K562 (cell line): ENCODE measurements at regions not wholly inside any gene's neighbourhood (a gene's known extent, or its start where the extent isn't known, plus 50 kb on each side); places are given as distances from the start of the nearest gene placed in this dataset.

Source experiments
- ATAC-seq: fragments of 200-7000 bp; cut with Tn5 transposase; 3 replicates; pipeline ENCODE4 v1.9.1; 2020; ENCODE audit warnings: moderate library complexity
- BruUV-seq: library from RNA; stranded (reverse); fragments of 400-500 nt; replicated peaks from 2 replicates; lab custom pipeline; 2021; lab: Mats Ljungman, UMichigan
- CTCF ChIA-PET: fragments of 300-600 bp; formaldehyde crosslinking; extraction: SDS; loops from one replicate; lab custom pipeline; 2021; ENCODE audit warnings: low intra/inter-chr PET ratio; lab: Yijun Ruan, JAX
- POLR2A ChIA-PET: fragments of 300-600, 350-650 bp; sonication (Branson Sonifier 250); formaldehyde crosslinking; extraction: SDS; loops from one replicate; lab custom pipeline; 2021; ENCODE audit warnings: antibody characterized with exemption, inconsistent platforms; lab: Yijun Ruan, JAX
- DNase-seq, 4 experiments: peaks; one replicate each; pipeline versions ENCODE4 v3.0.0 to v3.0.0-alpha.2; 2011 to 2018; ENCODE audit warnings: low spot score in 3 of 4, mixed read lengths in 3 of 4; ENCODE audit errors: extremely low read depth in 1 of 4
- FAIRE-seq: peaks from 2 replicates; lab custom pipeline; 2011; peaks lifted over from hg19 to GRCh38; lab: Jason Lieb, UNC
- H2AFZ ChIP-seq: 2 replicates; pipeline ENCODE4 v1.6.0; 2011; ENCODE audit warnings: low read depth, low read length, control low read depth, inconsistent platforms
- H3K27ac ChIP-seq: fragments of 200-600 bp; 3 replicates; pipeline ENCODE4 v1.8.0; 2011; ENCODE audit warnings: low read depth, mild to moderate bottlenecking, control low read depth, inconsistent platforms, low read length, moderate library complexity, mixed read lengths; ENCODE audit errors: extremely low read depth
- H3K27me3 ChIP-seq, 2 experiments: fragments of 300-600 bp in 1 of 2; 2 replicates in 1 of 2; 3 replicates in 1 of 2; pipeline versions ENCODE4 v1.6.0 to v1.8.0; 2011; ENCODE audit warnings: inconsistent platforms in 2 of 2, low read length in 2 of 2, mild to moderate bottlenecking in 1 of 2, mixed read lengths in 1 of 2, moderate library complexity in 1 of 2; ENCODE audit not compliant: control insufficient read depth in 2 of 2, insufficient read depth in 2 of 2
- H3K36me3 ChIP-seq: fragments of 300-600 bp; 3 replicates; pipeline ENCODE4 v1.8.0; 2011; ENCODE audit warnings: mild to moderate bottlenecking, low read length, inconsistent platforms; ENCODE audit not compliant: control insufficient read depth, insufficient read depth
- H3K4me1 ChIP-seq, 2 experiments: fragments of 200-600 bp in 1 of 2; replicated peaks in 1 of 2; 2 replicates in 1 of 2; 3 replicates in 1 of 2; pipeline versions ENCODE4 v1.5.1 to v1.8.0; 2011; ENCODE audit warnings: inconsistent platforms in 2 of 2, low read length in 2 of 2, mild to moderate bottlenecking in 1 of 2, mixed read lengths in 1 of 2, moderate library complexity in 1 of 2; ENCODE audit not compliant: control insufficient read depth in 2 of 2, insufficient read depth in 2 of 2
- H3K4me2 ChIP-seq: 2 replicates; pipeline ENCODE4 v1.6.1; 2011; ENCODE audit warnings: low read length, control low read depth, inconsistent platforms, mixed read lengths; ENCODE audit not compliant: insufficient read depth
- H3K4me3 ChIP-seq: fragments of 200-600 bp; sonication (generic), shearing (Covaris generic); 2 replicates; pipeline ENCODE4 v1.5.1; 2016; ENCODE audit warnings: control low read depth, inconsistent platforms
- H3K79me2 ChIP-seq: fragments of 200-600 bp; 3 replicates; pipeline ENCODE4 v1.8.0; 2011; ENCODE audit warnings: low read length, inconsistent platforms; ENCODE audit not compliant: control insufficient read depth, insufficient read depth
- H3K9ac ChIP-seq, 2 experiments: 2 replicates each; pipeline versions ENCODE4 v1.6.0 to v1.6.1; 2011; ENCODE audit warnings: low read depth in 2 of 2, low read length in 2 of 2, control low read depth in 1 of 2, inconsistent platforms in 1 of 2, mild to moderate bottlenecking in 1 of 2, mixed read lengths in 1 of 2; ENCODE audit not compliant: insufficient read depth in 1 of 2
- H3K9me1 ChIP-seq: one replicate; pipeline ENCODE4 v1.6.0; 2011; ENCODE audit warnings: inconsistent platforms, mild to moderate bottlenecking, low read length, moderate library complexity; ENCODE audit not compliant: control insufficient read depth, insufficient read depth
- H3K9me3 ChIP-seq: replicated peaks from 2 replicates; pipeline ENCODE4 v1.5.1; 2011; ENCODE audit warnings: low read depth, low read length, inconsistent platforms; ENCODE audit not compliant: control insufficient read depth, insufficient read depth
- H4K20me1 ChIP-seq: replicated peaks from 2 replicates; pipeline ENCODE4 v1.6.1; 2011; ENCODE audit warnings: low read length, inconsistent platforms, mixed read lengths; ENCODE audit not compliant: control insufficient read depth, insufficient read depth
- ATF1 ChIP-seq, 2 experiments: fragments of 450-650 bp in 1 of 2; IDR thresholded peaks; 2 replicates each; pipeline ENCODE4 v1.6.1; 2016; ENCODE audit warnings: missing compliant biosample characterization in 1 of 2, missing genetic modification characterization in 1 of 2
- BACH1 ChIP-seq: fragments of 200-800 bp; sonication (Bioruptor generic); IDR thresholded peaks from 2 replicates; pipeline ENCODE4 v1.6.1; 2016; ENCODE audit warnings: missing genetic modification characterization, missing compliant biosample characterization
- EGR1 ChIP-seq: fragments of 450-650 bp; conservative IDR thresholded peaks from 2 replicates; pipeline ENCODE4 v1.6.1; 2017; ENCODE audit warnings: mild to moderate bottlenecking
- ETS2 ChIP-seq: IDR thresholded peaks from 2 replicates; pipeline ENCODE4 v1.6.1; 2016; ENCODE audit warnings: borderline replicate concordance, missing genetic modification characterization, mild to moderate bottlenecking, moderate library complexity, missing compliant biosample characterization; ENCODE audit not compliant: poor library complexity, severe bottlenecking
- EZH2 ChIP-seq: IDR thresholded peaks from 2 replicates; pipeline ENCODE4 v1.6.1; 2012; ENCODE audit warnings: low read depth, mild to moderate bottlenecking, inconsistent platforms, low read length, borderline replicate concordance
- FOXM1 ChIP-seq, 2 experiments: fragments of 450-650 bp in 1 of 2; sonication (generic) in 1 of 2; formaldehyde crosslinking in 1 of 2; IDR thresholded peaks; 2 replicates each; pipeline versions ENCODE4 v1.6.1 to v1.9.0; 2017 to 2022; ENCODE audit warnings: low read depth in 2 of 2, mild to moderate bottlenecking in 2 of 2, missing genetic modification reagents in 1 of 2, moderate library complexity in 1 of 2
- GTF2A2 ChIP-seq: IDR thresholded peaks from 2 replicates; pipeline ENCODE4 v1.6.1; 2016; ENCODE audit warnings: mild to moderate bottlenecking, missing genetic modification characterization, missing compliant biosample characterization
- HMGN3 ChIP-seq: IDR thresholded peaks from 2 replicates; pipeline ENCODE4 v1.6.1; 2011; ENCODE audit warnings: borderline replicate concordance, low read depth, mild to moderate bottlenecking, mixed read lengths, low read length; ENCODE audit not compliant: insufficient read length; ENCODE audit errors: extremely low read depth
- PHB2 ChIP-seq: fragments of 450-650 bp; IDR thresholded peaks from 2 replicates; pipeline ENCODE4 v1.6.1; 2017; ENCODE audit warnings: low read depth
- POLR3A ChIP-seq: IDR thresholded peaks from 2 replicates; pipeline ENCODE4 v1.6.1; 2011; ENCODE audit warnings: borderline replicate concordance, mild to moderate bottlenecking, moderate library complexity; ENCODE audit not compliant: insufficient read length, insufficient read depth; ENCODE audit errors: extremely low read depth
- POU5F1 ChIP-seq: fragments of 150-350 bp; IDR thresholded peaks from 2 replicates; pipeline ENCODE4 v1.6.1; 2014; ENCODE audit warnings: borderline replicate concordance, low read length, low read depth, mild to moderate bottlenecking; ENCODE audit not compliant: partially characterized antibody
- RBM22 ChIP-seq: fragments of 200-400 bp; formaldehyde crosslinking; IDR thresholded peaks from 2 replicates; pipeline ENCODE4 v1.6.1; 2018; ENCODE audit warnings: low read length, low read depth; ENCODE audit not compliant: poor library complexity, severe bottlenecking
- ZNF583 ChIP-seq: fragments of 250-450 bp; sonication (Bioruptor Pico); IDR thresholded peaks from 2 replicates; pipeline ENCODE4 v1.4.0; 2020
- WGBS: fragments of 100-300 bp; shearing (Covaris generic); methylation state at CpG from one replicate; pipeline ENCODE4 v1.1.6; 2016; ENCODE audit warnings: low coverage, mixed read lengths; ENCODE audit not compliant: insufficient coverage; ENCODE audit errors: missing lambda C conversion rate; 5-methylcytosine and 5-hydroxymethylcytosine counted together
- in situ Hi-C: fragments of 300-500 bp; cut with MboI; formaldehyde crosslinking; loops from 4 replicates; pipeline ENCODE4 v1.15.0; 2018; ENCODE audit warnings: inconsistent platforms, mixed read lengths
- intact Hi-C: fragments of 100-400 bp; cut with micrococcal nuclease; formaldehyde crosslinking; loops from 2 replicates; pipeline ENCODE4 v1.14.2; 2022
- TF ChIP-seq, protein P1 (sequence below): sonication (generic); IDR thresholded peaks from 2 replicates; pipeline ENCODE4 v1.6.1; 2016

DNA sequence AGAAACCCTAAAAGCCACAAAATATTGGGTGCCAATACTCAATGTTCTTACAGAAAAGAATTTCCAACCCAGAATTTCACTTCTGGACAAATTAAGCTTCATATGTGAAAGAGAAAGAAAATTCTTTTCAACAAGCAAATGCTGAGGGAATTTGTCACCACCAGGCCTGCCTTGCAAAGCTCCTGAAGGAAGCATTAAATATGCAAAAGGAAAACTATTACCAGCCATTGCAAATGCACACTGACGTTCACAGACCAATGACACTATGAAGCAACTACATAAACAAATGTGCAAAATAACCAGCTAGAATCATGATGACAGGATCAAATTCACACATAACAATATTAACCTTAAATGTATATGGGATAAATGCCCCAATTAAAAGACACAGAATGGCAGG, 187.9 kb upstream of the BTBD3 start:
- intact Hi-C loops (no loop called here), in situ Hi-C loops (no loop called here)
- no TSS peak for BruUV-seq
- ChIA-PET CTCF (no interaction called here), POLR2A (no interaction called here)
- Histone ChIP-seq H3K79me2 (no peaks in the 10 kb centered on the region), H3K36me3 (no peaks in the 10 kb centered on the region), H3K27me3 (no peaks in the 10 kb centered on the region), H3K9me3 (no peaks in the 10 kb centered on the region), H3K4me2 (no peak overlapping the region), H3K27ac (no peak overlapping the region), H3K9me1 (no peaks in the 10 kb centered on the region), H3K9ac (no peak overlapping the region), H4K20me1 (no peaks in the 10 kb centered on the region), H3K4me3 (no peak overlapping the region), H2AFZ (no peak overlapping the region), H3K4me1 (no peaks in the 10 kb centered on the region)
- FAIRE-seq (no peak), ATAC-seq (no peak), DNase-seq (no peak)
- 0% methylated on average over 1 of the region's 1 CpG for WGBS
- no peak for TF ChIP-seq HMGN3
- TF ChIP-seq RBM22 = no peak
- no peak for TF ChIP-seq ZNF583 (CRISPR knock-in tag)
- TF ChIP-seq BACH1 = no peak
- TF ChIP-seq ATF1 (CRISPR knock-in tag; IDR thresholded peaks at IDR 0.05) = no peak
- no peak for TF ChIP-seq ATF1 (tag; IDR thresholded peaks at IDR 0.05)
- no peak for TF ChIP-seq FOXM1 (IDR thresholded peaks at IDR 0.05; ENCODE audit: low read depth)
- TF ChIP-seq FOXM1 (CRISPR knock-in tag; IDR thresholded peaks at IDR 0.05; ENCODE audit: low read depth) = no peak
- TF ChIP-seq PHB2 = no peak

DNA sequence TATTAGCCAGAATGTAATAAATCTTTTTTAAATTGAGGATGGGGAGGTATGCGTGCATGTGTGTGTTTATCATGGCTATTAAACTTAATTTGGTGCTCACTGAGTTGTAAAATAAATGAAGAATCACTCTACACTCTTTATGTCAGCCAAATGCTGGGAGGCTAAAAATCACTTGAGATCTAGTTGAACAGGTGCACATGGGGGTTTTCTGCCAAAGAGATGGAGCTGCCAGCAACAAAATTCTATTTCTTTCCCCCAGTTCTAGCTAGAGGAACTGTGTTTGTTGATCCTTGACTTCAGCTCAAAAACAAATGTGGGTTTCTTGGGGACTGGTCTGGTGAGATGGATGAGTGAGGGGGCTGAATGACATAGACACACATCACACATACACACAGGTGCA, 183.3 kb upstream of the BTBD3 start:
- Histone ChIP-seq H3K9ac (no peak overlapping the region), H2AFZ (no peak overlapping the region), H3K9me1 (no peaks in the 10 kb centered on the region), H3K9me3 (no peaks in the 10 kb centered on the region), H3K79me2 (no peaks in the 10 kb centered on the region), H3K4me1 (no peaks in the 10 kb centered on the region), H4K20me1 (no peaks in the 10 kb centered on the region), H3K27me3 (no peaks in the 10 kb centered on the region), H3K27ac (no peak overlapping the region), H3K36me3 (no peaks in the 10 kb centered on the region), H3K4me3 (no peak overlapping the region), H3K4me2 (no peak overlapping the region)
- WGBS = 0% methylated on average over 1 of the region's 1 CpG
- no peak for ATAC-seq
- intact Hi-C loops = no loop called here
- in situ Hi-C loops = no loop called here
- no TSS peak for BruUV-seq
- DNase-seq = no peak
- CTCF ChIA-PET = no interaction called here
- POLR2A ChIA-PET = no interaction called here
- FAIRE-seq = no peak
- TF ChIP-seq POU5F1 (no peak), EZH2 (no peak), GTF2A2 (tag) (no peak), ETS2 (tag) (no peak), POLR3A (no peak), EGR1 (no peak)
- TF ChIP-seq, protein P1, sequence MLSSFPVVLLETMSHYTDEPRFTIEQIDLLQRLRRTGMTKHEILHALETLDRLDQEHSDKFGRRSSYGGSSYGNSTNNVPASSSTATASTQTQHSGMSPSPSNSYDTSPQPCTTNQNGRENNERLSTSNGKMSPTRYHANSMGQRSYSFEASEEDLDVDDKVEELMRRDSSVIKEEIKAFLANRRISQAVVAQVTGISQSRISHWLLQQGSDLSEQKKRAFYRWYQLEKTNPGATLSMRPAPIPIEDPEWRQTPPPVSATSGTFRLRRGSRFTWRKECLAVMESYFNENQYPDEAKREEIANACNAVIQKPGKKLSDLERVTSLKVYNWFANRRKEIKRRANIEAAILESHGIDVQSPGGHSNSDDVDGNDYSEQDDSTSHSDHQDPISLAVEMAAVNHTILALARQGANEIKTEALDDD = no peak
